ENCODE measurements at regions not wholly inside any gene's neighbourhood (a gene's known extent, or its start where the extent isn't known, plus 50 kb on each side); places are given as distances from the start of the nearest gene placed in this dataset.

GRCh38 chr5:124274949-124275348 lies 471.5 kb downstream of the ZNF608 start:
- Histone ChIP-seq H3K9me3 (no peaks in the 10 kb centered on the region), H3K4me3 (no peak overlapping the region), H3K4me1 (no peaks in the 10 kb centered on the region), H3K27ac (no peak overlapping the region), H3K36me3 (no peaks in the 10 kb centered on the region), H3K27me3 (no peaks in the 10 kb centered on the region)
- 40% methylated on average over 2 of the region's 2 CpGs for WGBS
- no peak for DNase-seq (ENCODE audit: low spot score in 2 of 2)
- TF ChIP-seq CTCF (IDR thresholded peaks at IDR 0.05) (no peak), POLR2A (IDR thresholded peaks at IDR 0.05) (no peak), POLR2AphosphoS5 (IDR thresholded peaks at IDR 0.05) (no peak), EP300 (IDR thresholded peaks at IDR 0.05) (no peak)

- Histone ChIP-seq H3K36me3 (no peaks in the 10 kb centered on the region), H3K4me1 (peaks cover 20% of the 10 kb centered on the region), H3K27ac (no peak overlapping the region), H3K4me3 (no peak overlapping the region), H3K9me3 (no peaks in the 10 kb centered on the region), H3K27me3 (no peaks in the 10 kb centered on the region)
- TF ChIP-seq EP300 (IDR thresholded peaks at IDR 0.05) (no peak), POLR2A (IDR thresholded peaks at IDR 0.05) (no peak), POLR2AphosphoS5 (IDR thresholded peaks at IDR 0.05) (no peak), CTCF (IDR thresholded peaks at IDR 0.05) (no peak)
- DNase-seq (ENCODE audit: low spot score in 2 of 2) = no peak
- 79% methylated on average over 2 of the region's 2 CpGs for WGBS
Measured at GRCh38 chr5:124264499-124264898, 481.9 kb downstream of the ZNF608 start.

- Histone ChIP-seq H3K4me1 (peaks cover 20% of the 10 kb centered on the region), H3K4me3 (no peak overlapping the region), H3K27ac (no peak overlapping the region), H3K36me3 (no peaks in the 10 kb centered on the region), H3K9me3 (no peaks in the 10 kb centered on the region), H3K27me3 (no peaks in the 10 kb centered on the region)
- 82% methylated on average over 6 of the region's 6 CpGs for WGBS
- TF ChIP-seq POLR2AphosphoS5 (IDR thresholded peaks at IDR 0.05) = no peak
- DNase-seq (ENCODE audit: low spot score in 2 of 2) = no peak
Measured at GRCh38 chr5:124263680-124264491, 482.6 kb downstream of the ZNF608 start.

GRCh38 chr5:124262991-124263571 lies 483.4 kb downstream of the ZNF608 start:
- Histone ChIP-seq H3K27me3 (no peaks in the 10 kb centered on the region), H3K4me3 (no peak overlapping the region), H3K9me3 (no peaks in the 10 kb centered on the region), H3K27ac (no peak overlapping the region), H3K4me1 (peaks cover 20% of the 10 kb centered on the region), H3K36me3 (no peaks in the 10 kb centered on the region)
- whole genome bisulfite sequencing = 46% methylated on average over 1 of the region's 1 CpG
- no peak for TF ChIP-seq POLR2A (IDR thresholded peaks at IDR 0.05)
- no peak for TF ChIP-seq CTCF (IDR thresholded peaks at IDR 0.05)
- TF ChIP-seq EP300 (IDR thresholded peaks at IDR 0.05) = no peak
- TF ChIP-seq POLR2AphosphoS5 (IDR thresholded peaks at IDR 0.05) = no peak
- no peak for DNase-seq (ENCODE audit: low spot score in 2 of 2)

GRCh38 chr5:124262470-124262869 lies 484.0 kb downstream of the ZNF608 start:
- no peak for TF ChIP-seq POLR2AphosphoS5 (IDR thresholded peaks at IDR 0.05)
- no peak for TF ChIP-seq POLR2A (IDR thresholded peaks at IDR 0.05)
- Histone ChIP-seq H3K9me3 (no peaks in the 10 kb centered on the region), H3K27ac (no peak overlapping the region), H3K4me1 (peaks cover 20% of the 10 kb centered on the region), H3K27me3 (no peaks in the 10 kb centered on the region), H3K36me3 (no peaks in the 10 kb centered on the region), H3K4me3 (no peak overlapping the region)
- no peak for DNase-seq (ENCODE audit: low spot score in 2 of 2)
- 30% methylated on average over 6 of the region's 6 CpGs for WGBS

- DNase-seq (ENCODE audit: low spot score in 2 of 2) = no peak
- Histone ChIP-seq H3K27me3 (no peaks in the 10 kb centered on the region), H3K4me1 (peaks cover 20% of the 10 kb centered on the region), H3K4me3 (no peak overlapping the region), H3K9me3 (no peaks in the 10 kb centered on the region), H3K36me3 (no peaks in the 10 kb centered on the region), H3K27ac (no peak overlapping the region)
- no peak for TF ChIP-seq CTCF (IDR thresholded peaks at IDR 0.05)
- TF ChIP-seq POLR2A (IDR thresholded peaks at IDR 0.05) = no peak
- no peak for TF ChIP-seq EP300 (IDR thresholded peaks at IDR 0.05)
- no peak for TF ChIP-seq POLR2AphosphoS5 (IDR thresholded peaks at IDR 0.05)
- WGBS = 42% methylated on average over 1 of the region's 1 CpG
Measured at GRCh38 chr5:124261848-124262247, 484.6 kb downstream of the ZNF608 start.
